HUES64 (cell line): ENCODE measurements at regions not wholly inside any gene's neighbourhood (a gene's known extent, or its start where the extent isn't known, plus 50 kb on each side); places are given as distances from the start of the nearest gene placed in this dataset.

Source experiments
- H3K27ac ChIP-seq: 2 replicates; pipeline ENCODE4 v1.7.0; 2013; ENCODE audit warnings: low read depth, low read length, inconsistent platforms
- H3K27me3 ChIP-seq: 2 replicates; pipeline ENCODE4 v1.6.1; 2013; ENCODE audit warnings: mild to moderate bottlenecking, low read length; ENCODE audit not compliant: insufficient read depth
- H3K36me3 ChIP-seq: 2 replicates; pipeline ENCODE4 v1.6.1; 2013; ENCODE audit warnings: mild to moderate bottlenecking, low read length; ENCODE audit not compliant: insufficient read depth
- H3K4me1 ChIP-seq: 2 replicates; pipeline ENCODE4 v1.6.1; 2013; ENCODE audit warnings: mild to moderate bottlenecking, low read length, moderate library complexity; ENCODE audit not compliant: insufficient read depth
- H3K4me3 ChIP-seq: 2 replicates; pipeline ENCODE4 v1.5.1; 2013; ENCODE audit warnings: mild to moderate bottlenecking, low read length, moderate library complexity
- H3K9ac ChIP-seq: 2 replicates; pipeline ENCODE4 v1.6.1; 2013; ENCODE audit warnings: mild to moderate bottlenecking, low read depth, low read length
- H3K9me3 ChIP-seq: 2 replicates; pipeline ENCODE4 v1.6.1; 2013; ENCODE audit warnings: low read depth, low read length; ENCODE audit not compliant: insufficient read depth
- WGBS: fragments of 150-250, 120-280 bp; methylation state at CpG from one replicate; pipeline ENCODE4 v1.1.7; 2013; ENCODE audit warnings: missing lambda C conversion rate; 5-methylcytosine and 5-hydroxymethylcytosine counted together

- H3K9me3 ChIP-seq, result no peaks in the 10 kb centered on the region
- H3K4me1 ChIP-seq, result no peaks in the 10 kb centered on the region
- no peaks in the 10 kb centered on the region for H3K36me3 ChIP-seq
- H3K4me3 ChIP-seq, result no peak overlapping the region
- H3K27ac ChIP-seq, result no peak overlapping the region
- 93% methylated on average over 2 of the region's 2 CpGs for WGBS
- H3K27me3 ChIP-seq, result no peaks in the 10 kb centered on the region
- H3K9ac ChIP-seq, result no peak overlapping the region
These were observed 145.1 kb upstream of the TGFBR2 start for GRCh38 chr3:30461311-30461710.

DNA sequence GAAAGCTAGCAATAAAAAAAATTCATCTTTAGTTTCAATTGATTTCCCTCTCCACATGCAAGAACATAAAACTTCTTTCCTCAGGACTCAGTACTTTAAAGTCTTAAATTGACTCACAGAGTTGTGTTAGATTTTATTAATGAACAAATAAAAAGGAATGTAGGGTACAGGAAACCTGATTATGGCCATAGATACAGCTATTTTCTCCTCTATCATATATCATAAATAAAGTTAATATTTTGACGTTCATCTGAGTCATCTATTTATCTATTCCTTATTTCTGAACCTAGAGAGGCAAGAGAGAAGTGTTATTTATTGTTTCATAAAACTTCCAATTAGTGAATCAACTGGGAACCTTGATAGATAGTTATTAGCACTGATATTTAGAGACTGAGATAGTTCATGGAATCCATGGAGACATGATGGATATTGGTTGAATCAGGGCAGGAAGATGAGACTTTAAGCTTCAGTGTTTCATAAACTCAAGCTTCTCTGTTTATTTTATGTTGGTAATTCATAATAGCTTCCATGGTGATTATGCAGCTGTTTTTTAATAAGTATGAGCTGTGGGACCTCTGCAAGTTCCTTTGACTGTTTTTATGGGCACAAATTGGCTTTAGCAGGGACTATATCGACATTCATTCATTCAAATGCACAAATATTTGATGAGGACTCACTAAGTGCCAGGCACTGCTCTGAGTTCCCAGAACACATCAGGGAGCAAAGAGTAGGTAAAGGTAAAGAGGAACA, 143.5 kb upstream of the TGFBR2 start:
- Histone ChIP-seq H3K4me3 (no peak overlapping the region), H3K36me3 (no peaks in the 10 kb centered on the region), H3K27me3 (no peaks in the 10 kb centered on the region), H3K9me3 (no peaks in the 10 kb centered on the region), H3K9ac (no peak overlapping the region), H3K27ac (no peak overlapping the region), H3K4me1 (no peaks in the 10 kb centered on the region)
- WGBS, result 93% methylated on average over 1 of the region's 2 CpGs

- Histone ChIP-seq H3K4me1 (no peaks in the 10 kb centered on the region), H3K4me3 (no peak overlapping the region), H3K9ac (no peak overlapping the region), H3K36me3 (no peaks in the 10 kb centered on the region), H3K27ac (no peak overlapping the region), H3K27me3 (no peaks in the 10 kb centered on the region), H3K9me3 (no peaks in the 10 kb centered on the region)
These were observed 142.0 kb upstream of the TGFBR2 start for GRCh38 chr3:30464381-30464780.

- WGBS, result 92% methylated on average over 2 of the region's 2 CpGs
- Histone ChIP-seq H3K27me3 (no peaks in the 10 kb centered on the region), H3K27ac (no peak overlapping the region), H3K36me3 (no peaks in the 10 kb centered on the region), H3K9ac (no peak overlapping the region), H3K4me1 (no peaks in the 10 kb centered on the region), H3K9me3 (no peaks in the 10 kb centered on the region), H3K4me3 (no peak overlapping the region)
These were observed 140.9 kb upstream of the TGFBR2 start for GRCh38 chr3:30465454-30465853.

DNA sequence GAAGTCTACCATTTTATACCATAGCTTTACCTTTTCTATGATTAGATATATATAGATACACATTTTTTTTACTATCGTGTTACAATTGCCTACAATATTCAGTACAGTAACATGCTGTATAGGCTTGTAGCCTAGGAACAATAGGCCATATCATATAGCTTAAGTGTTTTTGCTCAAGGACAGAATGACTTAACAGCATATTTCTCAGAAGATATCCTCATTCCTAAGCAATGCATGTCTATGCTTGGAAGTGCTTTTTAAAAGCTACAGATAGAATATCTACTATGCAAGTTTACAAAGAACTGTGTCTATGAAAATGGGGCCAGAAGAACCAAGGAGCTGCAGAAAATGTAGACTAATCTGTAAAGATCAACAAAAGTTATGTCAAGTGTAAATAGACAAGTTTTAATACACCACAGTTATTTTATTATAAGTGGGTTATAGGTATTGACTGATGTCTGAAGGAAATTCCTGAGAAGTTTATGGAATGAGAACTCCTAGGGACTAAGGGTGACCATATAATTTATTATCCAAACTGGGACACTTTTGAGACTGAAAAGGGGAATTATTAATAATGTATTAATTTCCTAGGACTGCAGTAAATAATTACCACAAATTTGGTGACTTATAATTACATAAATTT, 138.7 kb upstream of the TGFBR2 start:
- no peaks in the 10 kb centered on the region for H3K27me3 ChIP-seq
- no peak overlapping the region for H3K4me3 ChIP-seq
- no peaks in the 10 kb centered on the region for H3K9me3 ChIP-seq
- H3K27ac ChIP-seq, result no peak overlapping the region
- H3K9ac ChIP-seq, result no peak overlapping the region
- WGBS, result no CpG with 5 or more reads among the region's 1 CpG
- no peaks in the 10 kb centered on the region for H3K4me1 ChIP-seq
- no peaks in the 10 kb centered on the region for H3K36me3 ChIP-seq

- Histone ChIP-seq H3K36me3 (no peaks in the 10 kb centered on the region), H3K4me3 (no peak overlapping the region), H3K9ac (no peak overlapping the region), H3K4me1 (no peaks in the 10 kb centered on the region), H3K27ac (no peak overlapping the region), H3K27me3 (no peaks in the 10 kb centered on the region), H3K9me3 (no peaks in the 10 kb centered on the region)
These were observed 137.3 kb upstream of the TGFBR2 start for GRCh38 chr3:30469133-30469532.

- Histone ChIP-seq H3K4me1 (no peaks in the 10 kb centered on the region), H3K27ac (no peak overlapping the region), H3K9me3 (no peaks in the 10 kb centered on the region), H3K9ac (no peak overlapping the region), H3K27me3 (no peaks in the 10 kb centered on the region), H3K4me3 (no peak overlapping the region), H3K36me3 (no peaks in the 10 kb centered on the region)
- WGBS, result 80% methylated on average over 1 of the region's 2 CpGs
These were observed 135.9 kb upstream of the TGFBR2 start for GRCh38 chr3:30470496-30470895.

- Histone ChIP-seq H3K4me1 (no peaks in the 10 kb centered on the region), H3K27me3 (no peaks in the 10 kb centered on the region), H3K9me3 (no peaks in the 10 kb centered on the region), H3K36me3 (no peaks in the 10 kb centered on the region), H3K9ac (no peak overlapping the region), H3K4me3 (no peak overlapping the region), H3K27ac (no peak overlapping the region)
- WGBS, result 95% methylated on average over 1 of the region's 2 CpGs
These were observed 135.3 kb upstream of the TGFBR2 start for GRCh38 chr3:30471066-30471465.

GRCh38 chr3:30471796-30472489, 134.5 kb upstream of the TGFBR2 start:
- H3K9ac ChIP-seq, result no peak overlapping the region
- H3K4me1 ChIP-seq, result no peaks in the 10 kb centered on the region
- H3K9me3 ChIP-seq, result no peaks in the 10 kb centered on the region
- H3K36me3 ChIP-seq, result no peaks in the 10 kb centered on the region
- H3K27me3 ChIP-seq, result no peaks in the 10 kb centered on the region
- no peak overlapping the region for H3K4me3 ChIP-seq
- no peak overlapping the region for H3K27ac ChIP-seq

DNA sequence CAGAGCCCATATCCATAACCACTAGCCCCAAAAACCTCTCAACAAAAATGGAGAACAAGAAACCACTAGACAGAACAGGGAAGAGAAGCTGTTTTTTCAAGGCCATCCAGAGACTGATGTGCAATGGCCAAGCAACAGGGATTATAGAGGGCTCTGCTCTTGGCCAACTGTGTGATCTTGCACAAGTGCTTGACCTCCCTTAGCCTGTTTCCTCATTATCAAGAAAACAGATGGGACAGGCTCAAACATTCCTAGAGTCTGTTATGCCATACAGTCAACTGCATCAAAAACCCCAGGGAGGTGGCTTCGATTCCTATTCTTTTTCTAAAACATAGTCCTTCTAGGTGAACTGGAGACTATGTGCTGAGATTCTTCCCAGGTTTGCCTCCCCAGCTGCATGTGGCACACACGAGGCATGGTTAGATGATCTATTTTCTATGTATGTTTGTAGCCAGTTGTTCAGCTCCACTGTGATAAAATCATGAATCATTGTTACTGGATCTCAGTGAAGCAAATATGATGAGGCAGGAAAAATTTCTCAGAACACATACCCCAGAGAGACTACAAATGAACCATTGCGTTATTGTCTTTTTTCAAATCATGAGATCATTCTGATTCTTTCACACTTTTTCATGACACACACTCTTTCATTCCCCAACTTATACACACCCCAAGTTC, 132.9 kb upstream of the TGFBR2 start:
- Histone ChIP-seq H3K27ac (no peak overlapping the region), H3K36me3 (no peaks in the 10 kb centered on the region), H3K4me1 (no peaks in the 10 kb centered on the region), H3K9me3 (no peaks in the 10 kb centered on the region), H3K27me3 (no peaks in the 10 kb centered on the region), H3K4me3 (no peak overlapping the region), H3K9ac (no peak overlapping the region)
- 94% methylated on average over 3 of the region's 3 CpGs for WGBS

DNA sequence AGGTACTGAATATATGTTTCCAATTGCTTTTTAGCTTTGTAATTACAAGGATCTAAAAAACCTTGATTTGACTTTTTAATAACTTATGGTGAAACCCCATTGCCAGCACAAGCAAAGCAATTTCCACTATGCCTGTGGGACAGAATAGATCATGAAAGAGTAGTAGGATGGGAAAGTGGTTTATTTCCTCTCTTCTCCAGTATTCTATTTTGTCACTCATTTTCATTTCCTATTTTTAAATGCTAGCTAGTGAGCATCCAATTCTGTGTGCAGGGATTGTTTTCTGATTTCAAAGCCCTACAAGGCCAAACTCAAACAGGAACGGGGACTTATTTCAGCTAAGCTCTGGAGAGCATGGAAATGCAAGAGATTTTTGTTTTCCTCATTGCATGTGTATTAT, 132.0 kb upstream of the TGFBR2 start:
- Histone ChIP-seq H3K27ac (no peak overlapping the region), H3K36me3 (no peaks in the 10 kb centered on the region), H3K9ac (no peak overlapping the region), H3K27me3 (no peaks in the 10 kb centered on the region), H3K4me3 (no peak overlapping the region), H3K4me1 (no peaks in the 10 kb centered on the region), H3K9me3 (peaks cover under 1% of the 10 kb centered on the region; the same call in 1 of the 2 replicates)
- WGBS, result 88% methylated on average over 1 of the region's 1 CpG
